ENCODE measurements at regions not wholly inside any gene's neighbourhood (a gene's known extent, or its start where the extent isn't known, plus 50 kb on each side); places are given as distances from the start of the nearest gene placed in this dataset.

DNA sequence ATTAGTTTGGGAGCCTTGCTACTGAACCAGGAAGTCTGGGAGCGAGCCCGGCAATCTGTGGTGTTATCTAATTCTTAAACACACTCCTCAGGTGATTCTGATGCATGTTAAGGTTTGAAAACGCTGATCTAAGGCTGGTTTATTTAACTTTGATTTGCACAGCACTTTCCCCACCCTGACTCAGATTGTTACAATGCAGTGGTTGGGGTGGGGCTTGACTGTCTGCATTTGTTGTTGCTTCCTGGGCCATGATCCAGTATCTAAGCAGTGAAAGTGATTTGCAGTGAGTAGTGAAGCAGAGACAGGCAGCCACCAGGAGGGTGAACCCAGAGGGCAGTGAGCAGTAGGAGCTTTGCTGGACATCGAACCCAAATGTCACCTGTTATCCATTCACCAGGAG, 81.6 kb upstream of the ARGLU1 start:
- Histone ChIP-seq H3K4me1 (ENCODE audit: control insufficient read depth, insufficient read depth, low read depth, low read length) (peaks cover 3% of the 10 kb centered on the region), H2AK5ac (ENCODE audit: low read length, severe bottlenecking) (no peak overlapping the region), H2BK15ac (ENCODE audit: low read depth, poor library complexity, severe bottlenecking) (no peak overlapping the region), H3K4me3 (ENCODE audit: insufficient read depth in 1 of 2, low read depth in 1 of 2, low read length in 2 of 2) (no peak overlapping the region), H2BK120ac (ENCODE audit: low read depth, low read length) (no peak overlapping the region), H3K27me3 (ENCODE audit: control insufficient read depth in 1 of 2, insufficient read depth in 1 of 2, low read length in 2 of 2) (no peaks in the 10 kb centered on the region), H3K4me2 (ENCODE audit: low read length, poor library complexity, severe bottlenecking) (no peak overlapping the region), H3K14ac (ENCODE audit: low read length in 2 of 2) (no peak overlapping the region), H4K91ac (ENCODE audit: low read length) (no peak overlapping the region), H3K9ac (ENCODE audit: low read length) (no peak overlapping the region), H3K9me3 (ENCODE audit: control insufficient read depth, low read length) (no peaks in the 10 kb centered on the region), H3K23ac (ENCODE audit: low read length in 2 of 2) (no peak overlapping the region), H3K18ac (ENCODE audit: low read depth in 1 of 2, low read length in 2 of 2) (no peak overlapping the region), H3K4ac (ENCODE audit: low read depth in 1 of 2, low read length in 2 of 2) (no peak overlapping the region), H2BK5ac (ENCODE audit: low read depth, low read length, poor library complexity, severe bottlenecking) (no peak overlapping the region), H3K36me3 (ENCODE audit: control insufficient read depth in 1 of 2, insufficient read depth in 2 of 2, low read depth in 1 of 2, low read length in 2 of 2) (no peaks in the 10 kb centered on the region), H2AFZ (ENCODE audit: low read depth, low read length) (no peak overlapping the region), H3K79me1 (replicated peaks; ENCODE audit: low read length, poor library complexity, severe bottlenecking) (no peaks in the 10 kb centered on the region), H3K27ac (ENCODE audit: low read length, poor library complexity, severe bottlenecking) (no peak overlapping the region), H2BK12ac (ENCODE audit: low read length in 2 of 2) (no peak overlapping the region), H4K8ac (ENCODE audit: low read length) (no peak overlapping the region)
- no peak for DNase-seq
- WGBS: 85% methylated on average over 4 of the region's 4 CpGs

DNA sequence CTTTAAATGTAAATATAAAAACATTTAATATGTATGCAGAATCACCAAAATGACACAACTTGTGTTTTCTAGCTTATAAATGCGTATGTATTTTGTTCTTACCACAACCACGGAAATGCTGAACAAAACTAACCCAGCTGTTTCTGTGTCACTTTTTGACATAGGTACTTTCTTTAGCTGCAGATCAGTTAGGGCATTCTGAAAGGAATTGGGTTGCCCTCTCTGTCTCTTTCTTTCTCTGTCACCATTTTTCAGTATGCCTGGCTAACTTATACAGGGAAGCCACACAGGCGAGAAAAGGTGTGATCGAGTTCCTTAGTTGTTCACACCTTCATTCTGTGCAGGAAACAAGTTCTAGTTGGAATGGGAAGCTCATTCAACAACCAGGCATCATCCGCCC, 72.6 kb upstream of the ARGLU1 start:
- H3K36me3 ChIP-seq (ENCODE audit: control insufficient read depth in 1 of 2, insufficient read depth in 2 of 2, low read depth in 1 of 2, low read length in 2 of 2): no peaks in the 10 kb centered on the region
- H3K4ac ChIP-seq (ENCODE audit: low read depth in 1 of 2, low read length in 2 of 2): no peak overlapping the region
- H3K23ac ChIP-seq (ENCODE audit: low read length in 2 of 2): no peak overlapping the region
- no peak overlapping the region for H3K4me3 ChIP-seq (ENCODE audit: insufficient read depth in 1 of 2, low read depth in 1 of 2, low read length in 2 of 2)
- no peak overlapping the region for H3K9ac ChIP-seq (ENCODE audit: low read length)
- no peak overlapping the region for H2BK15ac ChIP-seq (ENCODE audit: low read depth, poor library complexity, severe bottlenecking)
- H4K91ac ChIP-seq (ENCODE audit: low read length): no peak overlapping the region
- no peak overlapping the region for H3K18ac ChIP-seq (ENCODE audit: low read depth in 1 of 2, low read length in 2 of 2)
- H3K14ac ChIP-seq (ENCODE audit: low read length in 2 of 2): no peak overlapping the region
- H3K27ac ChIP-seq (ENCODE audit: low read length, poor library complexity, severe bottlenecking): no peak overlapping the region
- DNase-seq: no peak
- H4K8ac ChIP-seq (ENCODE audit: low read length): no peak overlapping the region
- H3K4me1 ChIP-seq (ENCODE audit: control insufficient read depth, insufficient read depth, low read depth, low read length): no peaks in the 10 kb centered on the region
- H3K27me3 ChIP-seq (ENCODE audit: control insufficient read depth in 1 of 2, insufficient read depth in 1 of 2, low read length in 2 of 2): no peaks in the 10 kb centered on the region
- no peak overlapping the region for H2BK5ac ChIP-seq (ENCODE audit: low read depth, low read length, poor library complexity, severe bottlenecking)
- 90% methylated on average over 5 of the region's 5 CpGs for WGBS
- no peak overlapping the region for H2BK120ac ChIP-seq (ENCODE audit: low read depth, low read length)
- H2AK5ac ChIP-seq (ENCODE audit: low read length, severe bottlenecking): no peak overlapping the region
- no peaks in the 10 kb centered on the region for H3K9me3 ChIP-seq (ENCODE audit: control insufficient read depth, low read length)
- H3K4me2 ChIP-seq (ENCODE audit: low read length, poor library complexity, severe bottlenecking): no peak overlapping the region
- H2AFZ ChIP-seq (ENCODE audit: low read depth, low read length): no peak overlapping the region
- no peak overlapping the region for H2BK12ac ChIP-seq (ENCODE audit: low read length in 2 of 2)
- H3K79me1 ChIP-seq (replicated peaks; ENCODE audit: low read length, poor library complexity, severe bottlenecking): no peaks in the 10 kb centered on the region

DNA sequence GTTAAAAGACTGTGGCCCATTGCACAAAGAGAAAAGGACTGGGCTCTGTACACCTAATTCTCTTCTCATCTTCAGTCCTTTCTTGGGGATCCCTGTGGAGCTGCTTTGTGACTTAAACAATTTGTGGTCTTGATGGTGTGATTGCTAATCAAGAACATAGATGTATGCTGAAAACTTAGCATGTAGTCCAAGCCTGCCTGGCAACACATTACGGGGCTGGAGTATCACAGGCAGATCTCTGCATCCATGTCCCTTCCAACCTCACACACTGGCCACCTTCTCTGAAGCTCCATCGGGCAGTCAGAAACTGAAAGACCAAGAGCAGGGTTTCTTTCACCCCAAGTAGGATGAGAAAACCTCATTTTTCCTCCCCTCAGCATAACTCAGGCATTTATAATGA, 69.6 kb upstream of the ARGLU1 start:
- no peaks in the 10 kb centered on the region for H3K79me1 ChIP-seq (replicated peaks; ENCODE audit: low read length, poor library complexity, severe bottlenecking)
- H3K4me1 ChIP-seq (ENCODE audit: control insufficient read depth, insufficient read depth, low read depth, low read length): no peaks in the 10 kb centered on the region
- H2BK5ac ChIP-seq (ENCODE audit: low read depth, low read length, poor library complexity, severe bottlenecking): no peak overlapping the region
- H3K18ac ChIP-seq (ENCODE audit: low read depth in 1 of 2, low read length in 2 of 2): no peak overlapping the region
- H3K4ac ChIP-seq (ENCODE audit: low read depth in 1 of 2, low read length in 2 of 2): no peak overlapping the region
- H2BK120ac ChIP-seq (ENCODE audit: low read depth, low read length): no peak overlapping the region
- H3K27ac ChIP-seq (ENCODE audit: low read length, poor library complexity, severe bottlenecking): no peak overlapping the region
- H2BK12ac ChIP-seq (ENCODE audit: low read length in 2 of 2): no peak overlapping the region
- no peak overlapping the region for H3K9ac ChIP-seq (ENCODE audit: low read length)
- no peak overlapping the region for H4K8ac ChIP-seq (ENCODE audit: low read length)
- no peak for DNase-seq
- H2BK15ac ChIP-seq (ENCODE audit: low read depth, poor library complexity, severe bottlenecking): no peak overlapping the region
- peaks cover 0 to 2% of the 10 kb centered on the region in 2 experiments for H3K27me3 ChIP-seq (ENCODE audit: control insufficient read depth in 1 of 2, insufficient read depth in 1 of 2, low read length in 2 of 2)
- no peak overlapping the region for H3K23ac ChIP-seq (ENCODE audit: low read length in 2 of 2)
- no peaks in the 10 kb centered on the region for H3K9me3 ChIP-seq (ENCODE audit: control insufficient read depth, low read length)
- no peak overlapping the region for H3K4me3 ChIP-seq (ENCODE audit: insufficient read depth in 1 of 2, low read depth in 1 of 2, low read length in 2 of 2)
- no peak overlapping the region for H3K14ac ChIP-seq (ENCODE audit: low read length in 2 of 2)
- H3K4me2 ChIP-seq (ENCODE audit: low read length, poor library complexity, severe bottlenecking): no peak overlapping the region
- 92% methylated on average over 2 of the region's 2 CpGs for WGBS
- H4K91ac ChIP-seq (ENCODE audit: low read length): no peak overlapping the region
- no peak overlapping the region for H2AK5ac ChIP-seq (ENCODE audit: low read length, severe bottlenecking)
- H2AFZ ChIP-seq (ENCODE audit: low read depth, low read length): no peak overlapping the region
- H3K36me3 ChIP-seq (ENCODE audit: control insufficient read depth in 1 of 2, insufficient read depth in 2 of 2, low read depth in 1 of 2, low read length in 2 of 2): no peaks in the 10 kb centered on the region

DNA sequence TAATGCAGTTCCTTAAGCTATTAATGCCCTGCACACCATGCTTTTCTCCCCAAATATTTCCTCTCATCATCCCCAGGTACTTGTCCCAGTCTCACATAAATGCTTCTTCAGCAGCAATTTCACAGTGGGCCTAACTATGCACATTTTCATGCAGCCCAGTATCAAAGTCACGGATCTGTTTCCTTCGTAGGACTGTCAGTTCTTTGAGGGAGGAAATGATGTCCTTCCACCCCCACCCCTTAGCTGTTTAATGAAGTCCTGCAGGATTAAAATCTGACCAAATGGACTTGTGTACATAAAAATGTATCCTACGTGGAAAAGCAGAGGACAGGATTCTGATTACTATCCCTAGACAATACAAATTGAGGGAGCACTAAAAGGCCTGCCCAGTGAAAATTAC, 68.6 kb upstream of the ARGLU1 start:
- Histone ChIP-seq H3K9me3 (ENCODE audit: control insufficient read depth, low read length) (no peaks in the 10 kb centered on the region), H2BK15ac (ENCODE audit: low read depth, poor library complexity, severe bottlenecking) (no peak overlapping the region), H3K4ac (ENCODE audit: low read depth in 1 of 2, low read length in 2 of 2) (no peak overlapping the region), H2BK5ac (ENCODE audit: low read depth, low read length, poor library complexity, severe bottlenecking) (no peak overlapping the region), H3K27ac (ENCODE audit: low read length, poor library complexity, severe bottlenecking) (no peak overlapping the region), H3K18ac (ENCODE audit: low read depth in 1 of 2, low read length in 2 of 2) (no peak overlapping the region), H4K91ac (ENCODE audit: low read length) (no peak overlapping the region), H3K4me3 (ENCODE audit: insufficient read depth in 1 of 2, low read depth in 1 of 2, low read length in 2 of 2) (no peak overlapping the region), H2BK12ac (ENCODE audit: low read length in 2 of 2) (no peak overlapping the region), H3K4me1 (ENCODE audit: control insufficient read depth, insufficient read depth, low read depth, low read length) (no peaks in the 10 kb centered on the region), H3K14ac (ENCODE audit: low read length in 2 of 2) (no peak overlapping the region), H3K79me1 (replicated peaks; ENCODE audit: low read length, poor library complexity, severe bottlenecking) (no peaks in the 10 kb centered on the region), H2BK120ac (ENCODE audit: low read depth, low read length) (no peak overlapping the region), H2AK5ac (ENCODE audit: low read length, severe bottlenecking) (no peak overlapping the region), H3K27me3 (ENCODE audit: control insufficient read depth in 1 of 2, insufficient read depth in 1 of 2, low read length in 2 of 2) (peaks cover 0 to 5% of the 10 kb centered on the region in 2 experiments), H3K9ac (ENCODE audit: low read length) (no peak overlapping the region), H3K23ac (ENCODE audit: low read length in 2 of 2) (no peak overlapping the region), H3K4me2 (ENCODE audit: low read length, poor library complexity, severe bottlenecking) (no peak overlapping the region), H2AFZ (ENCODE audit: low read depth, low read length) (no peak overlapping the region), H4K8ac (ENCODE audit: low read length) (no peak overlapping the region), H3K36me3 (ENCODE audit: control insufficient read depth in 1 of 2, insufficient read depth in 2 of 2, low read depth in 1 of 2, low read length in 2 of 2) (no peaks in the 10 kb centered on the region)
- no peak for DNase-seq
- WGBS: 68% methylated on average over 3 of the region's 3 CpGs

All from mesenchymal stem cell (in vitro differentiated cells and primary cell).